Mesothelial cell of epicardium (in vitro differentiated cells): ENCODE measurements at regions not wholly inside any gene's neighbourhood (a gene's known extent, or its start where the extent isn't known, plus 50 kb on each side); places are given as distances from the start of the nearest gene placed in this dataset.

Experiments used
- DNase-seq, 2 experiments: peaks; one replicate each; pipeline ENCODE4 v3.0.0; 2021; ENCODE audit warnings: low spot score in 2 of 2; ENCODE audit not compliant: unreplicated experiment in 2 of 2
- H3K27ac Mint-ChIP-seq: 2 replicates; pipeline ENCODE4 v1.8.0; 2021; ENCODE audit warnings: mixed read lengths
- H3K27me3 Mint-ChIP-seq: 2 replicates; pipeline ENCODE4 v1.8.0; 2021; ENCODE audit warnings: low read depth, mixed read lengths
- H3K36me3 Mint-ChIP-seq: 2 replicates; pipeline ENCODE4 v1.8.0; 2021; ENCODE audit warnings: mixed read lengths
- H3K4me1 Mint-ChIP-seq: 2 replicates; pipeline ENCODE4 v1.8.0; 2021; ENCODE audit warnings: mixed read lengths
- H3K4me3 Mint-ChIP-seq: 2 replicates; pipeline ENCODE4 v1.8.0; 2021; ENCODE audit warnings: mild to moderate bottlenecking, moderate library complexity, mixed read lengths
- H3K9me3 Mint-ChIP-seq: 2 replicates; pipeline ENCODE4 v1.8.0; 2021; ENCODE audit warnings: mixed read lengths
- TF ChIP-seq, protein P1 (sequence below): fragments of 200-600 bp; sonication (generic); IDR thresholded peaks from one replicate; pipeline ENCODE4 v1.5.0; 2021; ENCODE audit warnings: antibody characterized with exemption; ENCODE audit not compliant: unreplicated experiment

DNA sequence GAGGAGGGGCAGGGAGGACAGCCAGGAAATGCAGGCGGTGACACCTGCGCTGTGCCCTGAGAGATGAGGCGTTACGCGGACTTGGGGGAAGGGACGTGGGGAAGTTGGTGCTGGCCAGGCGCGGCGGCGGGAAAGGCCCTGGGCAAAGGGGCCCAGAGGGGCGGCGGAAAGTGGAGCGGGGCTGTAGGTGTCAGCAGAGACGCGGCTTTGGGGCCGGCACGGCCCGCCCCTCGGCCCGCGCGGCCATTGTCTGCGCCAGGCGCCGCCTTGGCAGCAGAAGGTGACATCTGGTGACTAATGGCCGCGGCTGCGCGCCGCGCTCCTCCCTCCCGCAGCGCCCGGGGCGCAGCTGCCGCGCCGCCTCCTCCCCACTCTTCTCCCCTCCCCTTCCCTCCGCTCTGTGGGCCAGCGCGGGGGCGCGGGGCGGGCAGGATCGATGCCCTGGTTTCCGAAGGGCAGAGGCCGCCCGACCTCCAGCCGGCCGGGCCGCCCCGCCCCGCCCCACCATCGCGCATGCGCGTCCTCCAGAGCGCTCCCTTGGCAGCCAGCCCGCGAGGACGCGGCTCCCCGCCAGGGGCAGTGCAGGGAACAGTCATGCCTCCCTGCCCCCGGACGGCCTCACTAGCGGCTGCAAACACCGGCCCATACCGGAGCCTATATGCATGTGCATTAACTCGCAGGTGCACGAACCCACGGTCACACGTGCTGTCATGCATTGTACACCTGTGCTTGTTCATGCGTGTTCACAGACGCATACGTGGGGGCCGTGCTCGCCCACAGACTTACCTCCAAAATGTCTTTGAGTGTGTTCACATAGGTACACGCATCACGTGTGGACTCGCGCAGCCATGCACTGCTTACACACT is 269.6 kb downstream of the RPS24 start:
- H3K4me1 Mint-ChIP-seq = peaks cover 25% of the 10 kb centered on the region
- no peaks in the 10 kb centered on the region for H3K27me3 Mint-ChIP-seq
- peak overlapping the region; percentile 71 for H3K4me3 Mint-ChIP-seq
- DNase-seq = peak; percentile 92 to 95
- H3K36me3 Mint-ChIP-seq = no peaks in the 10 kb centered on the region
- H3K9me3 Mint-ChIP-seq = peaks cover 13% of the 10 kb centered on the region
- TF ChIP-seq, protein P1, sequence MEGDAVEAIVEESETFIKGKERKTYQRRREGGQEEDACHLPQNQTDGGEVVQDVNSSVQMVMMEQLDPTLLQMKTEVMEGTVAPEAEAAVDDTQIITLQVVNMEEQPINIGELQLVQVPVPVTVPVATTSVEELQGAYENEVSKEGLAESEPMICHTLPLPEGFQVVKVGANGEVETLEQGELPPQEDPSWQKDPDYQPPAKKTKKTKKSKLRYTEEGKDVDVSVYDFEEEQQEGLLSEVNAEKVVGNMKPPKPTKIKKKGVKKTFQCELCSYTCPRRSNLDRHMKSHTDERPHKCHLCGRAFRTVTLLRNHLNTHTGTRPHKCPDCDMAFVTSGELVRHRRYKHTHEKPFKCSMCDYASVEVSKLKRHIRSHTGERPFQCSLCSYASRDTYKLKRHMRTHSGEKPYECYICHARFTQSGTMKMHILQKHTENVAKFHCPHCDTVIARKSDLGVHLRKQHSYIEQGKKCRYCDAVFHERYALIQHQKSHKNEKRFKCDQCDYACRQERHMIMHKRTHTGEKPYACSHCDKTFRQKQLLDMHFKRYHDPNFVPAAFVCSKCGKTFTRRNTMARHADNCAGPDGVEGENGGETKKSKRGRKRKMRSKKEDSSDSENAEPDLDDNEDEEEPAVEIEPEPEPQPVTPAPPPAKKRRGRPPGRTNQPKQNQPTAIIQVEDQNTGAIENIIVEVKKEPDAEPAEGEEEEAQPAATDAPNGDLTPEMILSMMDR = peak; percentile 71
- peak overlapping the region; percentile 91 for H3K27ac Mint-ChIP-seq

DNA sequence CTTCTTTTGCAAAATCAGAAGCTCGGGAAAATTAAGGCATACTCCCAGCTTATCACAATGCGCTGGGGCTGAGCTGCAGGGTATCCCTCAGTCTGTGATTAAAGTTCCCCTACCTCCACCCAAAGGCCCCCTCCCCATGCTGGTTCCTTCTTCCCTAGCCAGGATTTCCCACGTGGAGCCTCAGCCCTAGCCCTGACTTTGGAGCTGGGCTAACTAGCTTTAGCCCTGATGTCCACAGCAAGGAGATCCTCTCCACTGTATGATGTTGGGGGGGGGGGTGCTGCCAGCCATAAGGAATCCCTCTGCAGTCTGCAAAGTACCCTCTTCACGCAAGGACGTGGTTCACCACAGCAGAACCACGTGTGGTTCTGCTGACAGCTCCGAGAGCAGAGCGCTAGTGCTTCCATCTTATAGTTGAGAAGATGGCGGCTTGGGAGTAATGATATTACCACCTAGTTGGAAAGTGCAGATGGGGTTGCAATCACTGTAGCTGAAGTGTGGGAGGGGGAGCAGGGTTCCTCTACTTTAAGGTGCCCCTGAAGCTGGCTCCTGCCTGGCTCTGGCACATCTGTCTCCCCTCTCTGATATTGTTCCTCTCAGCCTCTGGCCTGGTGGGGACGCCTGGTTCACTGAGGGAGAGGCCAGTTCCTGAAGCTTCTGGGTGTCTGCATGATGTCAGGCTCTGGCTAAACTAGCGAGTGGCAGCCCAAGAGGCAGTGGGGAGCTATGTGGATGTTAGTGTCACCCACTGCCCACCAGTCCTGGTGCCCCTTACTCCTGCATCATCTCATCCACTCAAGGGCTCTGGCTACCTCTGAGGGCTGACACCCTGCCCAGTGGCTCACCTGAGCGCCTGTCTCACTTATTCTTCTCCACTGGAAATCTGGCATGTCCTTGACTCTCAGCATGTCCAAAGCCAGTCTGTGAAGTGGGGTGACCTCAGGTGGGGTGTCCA is 270.7 kb downstream of the RPS24 start:
- TF ChIP-seq, protein P1 = no peak
- Mint-ChIP-seq H3K4me1 (peaks cover 25% of the 10 kb centered on the region), H3K27me3 (no peaks in the 10 kb centered on the region), H3K36me3 (no peaks in the 10 kb centered on the region), H3K27ac (no peak overlapping the region), H3K9me3 (peaks cover 13% of the 10 kb centered on the region), H3K4me3 (peak overlapping the region; percentile 71)
- peak in 1 of 2 experiments; percentile 35 for DNase-seq

DNA sequence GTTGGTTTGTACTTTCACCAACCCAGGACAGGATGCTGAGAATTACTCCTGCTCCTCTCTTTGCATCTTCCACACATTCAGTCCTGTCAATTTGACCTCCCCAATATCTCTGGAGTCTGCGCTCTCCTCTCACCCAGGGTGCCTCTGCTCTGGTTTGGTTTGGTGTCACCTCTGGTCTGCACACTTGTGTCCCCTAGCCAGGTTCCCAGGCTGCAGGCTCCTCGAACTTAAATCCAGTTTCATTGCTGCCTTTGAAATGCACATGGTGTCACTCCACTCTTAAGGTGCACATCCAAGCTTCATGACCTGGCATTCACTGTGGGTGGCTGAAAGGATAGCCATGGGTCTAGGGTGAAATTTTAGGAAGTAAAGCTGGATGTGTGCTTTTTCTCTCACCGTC is 271.6 kb downstream of the RPS24 start:
- Mint-ChIP-seq H3K4me1 (peaks cover 25% of the 10 kb centered on the region), H3K36me3 (no peaks in the 10 kb centered on the region), H3K4me3 (no peak overlapping the region), H3K27ac (no peak overlapping the region), H3K9me3 (peaks cover 13% of the 10 kb centered on the region), H3K27me3 (no peaks in the 10 kb centered on the region)
- peak in 1 of 2 experiments; percentile 25 for DNase-seq
- TF ChIP-seq, protein P1 = no peak

DNA sequence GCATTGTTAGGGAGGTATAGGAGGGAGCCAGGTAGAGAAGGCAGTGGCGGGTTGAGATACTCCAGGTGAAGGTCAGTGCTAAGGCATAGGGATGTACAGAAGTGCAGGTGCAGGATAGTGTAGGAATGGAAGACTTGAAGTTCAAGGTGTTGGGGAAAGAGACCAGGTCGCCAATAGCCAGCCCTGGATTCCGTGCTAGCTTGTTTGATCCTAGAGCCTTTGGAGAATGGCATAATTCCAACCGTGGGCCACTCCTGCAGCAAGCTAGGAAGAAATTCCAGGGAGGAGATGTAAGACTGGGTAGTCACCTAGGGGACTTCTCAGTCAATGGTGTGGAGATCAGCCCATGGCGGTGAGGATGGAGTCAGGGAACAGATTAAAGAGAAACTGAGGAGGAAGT is 272.7 kb downstream of the RPS24 start:
- DNase-seq = no peak
- Mint-ChIP-seq H3K4me1 (peaks cover 29% of the 10 kb centered on the region), H3K36me3 (no peaks in the 10 kb centered on the region), H3K27me3 (no peaks in the 10 kb centered on the region), H3K9me3 (peaks cover 10% of the 10 kb centered on the region), H3K27ac (no peak overlapping the region), H3K4me3 (no peak overlapping the region)
- TF ChIP-seq, protein P1 = no peak

DNA sequence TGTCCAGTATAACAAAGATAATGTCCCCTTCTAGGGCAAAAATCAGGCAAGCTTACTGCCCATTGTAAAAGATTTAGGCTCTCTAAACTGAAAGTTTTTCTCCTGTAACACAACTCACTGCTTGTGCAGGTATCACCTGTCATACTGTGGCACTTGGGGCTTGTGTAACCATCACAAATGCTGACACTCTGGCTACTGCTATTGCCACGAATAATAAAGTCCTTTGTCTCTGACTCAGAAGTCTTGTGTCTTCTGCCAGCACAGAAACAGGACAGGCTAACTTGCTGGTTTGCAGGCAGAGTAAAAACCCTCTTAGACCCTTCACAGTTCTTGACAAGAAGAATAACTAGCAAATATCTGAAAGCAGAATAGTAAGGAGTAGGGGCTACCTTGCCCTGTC is 273.9 kb downstream of the RPS24 start:
- TF ChIP-seq, protein P1 = no peak
- no peaks in the 10 kb centered on the region for H3K36me3 Mint-ChIP-seq
- H3K9me3 Mint-ChIP-seq = peaks cover 10% of the 10 kb centered on the region
- H3K27me3 Mint-ChIP-seq = no peaks in the 10 kb centered on the region
- H3K27ac Mint-ChIP-seq = no peak overlapping the region
- no peak overlapping the region for H3K4me3 Mint-ChIP-seq
- no peak for DNase-seq
- H3K4me1 Mint-ChIP-seq = peaks cover 25% of the 10 kb centered on the region
